Daoy (cell line): ENCODE measurements at regions not wholly inside any gene's neighbourhood (a gene's known extent, or its start where the extent isn't known, plus 50 kb on each side); places are given as distances from the start of the nearest gene placed in this dataset.

Experiments
- DNase-seq: peaks from one replicate; pipeline ENCODE4 v3.0.0-alpha.2; 2015; ENCODE audit warnings: low read depth

DNA sequence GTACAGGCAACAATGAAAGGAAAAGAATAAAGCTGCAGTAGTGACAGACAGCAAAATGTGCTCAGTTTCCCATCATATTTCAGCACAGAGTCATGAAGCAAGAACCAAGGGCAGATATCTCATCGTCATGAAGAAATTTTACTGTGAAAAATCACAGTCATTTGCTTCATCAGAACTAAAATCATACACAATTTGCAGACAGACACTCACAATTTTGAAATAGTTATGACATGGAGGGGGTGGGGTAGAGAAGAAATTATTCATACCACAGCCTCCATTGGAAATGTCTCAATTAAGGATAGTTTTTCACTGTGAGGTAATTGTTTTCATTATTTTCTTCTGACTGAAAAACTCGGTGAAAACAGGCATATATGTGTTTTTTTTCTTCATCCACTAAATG, 78.8 kb upstream of the CNTN3 start:
- DNase-seq, result no peak

DNA sequence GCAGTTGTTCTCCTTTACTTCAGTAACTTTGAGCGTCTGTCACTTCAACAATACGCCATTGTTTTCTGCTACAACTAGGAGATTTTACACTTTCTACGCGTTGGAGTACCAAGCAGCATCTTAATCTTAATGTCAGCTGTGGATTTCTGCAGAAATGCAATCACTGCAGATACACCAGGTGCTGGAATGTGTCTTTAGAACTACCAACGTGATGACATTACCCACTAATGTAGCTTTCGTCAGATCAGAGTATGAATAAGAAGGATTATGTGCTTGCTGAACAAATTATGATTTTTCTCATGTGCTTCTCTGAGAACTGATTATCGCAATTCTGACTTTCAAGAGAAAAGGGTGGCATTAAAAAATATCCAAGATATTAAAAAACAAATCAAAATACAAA, 77.5 kb upstream of the CNTN3 start:
- no peak for DNase-seq

DNA sequence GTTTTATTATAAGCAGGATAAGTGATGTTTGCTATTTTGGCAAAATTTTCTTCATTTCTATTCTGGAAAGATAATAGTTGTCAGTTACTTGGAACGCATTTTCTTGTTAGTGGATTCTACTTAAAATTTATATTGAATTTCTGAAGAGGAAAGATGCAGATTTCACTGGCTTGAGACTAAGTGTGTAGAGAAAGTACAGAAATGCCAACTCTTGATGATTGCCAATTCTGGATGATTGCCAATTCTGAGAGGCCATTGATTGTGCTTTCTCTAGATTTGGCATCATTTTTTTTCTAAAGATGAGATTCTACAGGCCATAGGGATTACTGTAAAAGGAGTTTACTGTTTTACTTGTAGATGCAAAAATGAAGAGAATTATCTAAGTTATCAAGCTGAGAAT, 58.9 kb upstream of the CNTN3 start:
- no peak for DNase-seq

DNA sequence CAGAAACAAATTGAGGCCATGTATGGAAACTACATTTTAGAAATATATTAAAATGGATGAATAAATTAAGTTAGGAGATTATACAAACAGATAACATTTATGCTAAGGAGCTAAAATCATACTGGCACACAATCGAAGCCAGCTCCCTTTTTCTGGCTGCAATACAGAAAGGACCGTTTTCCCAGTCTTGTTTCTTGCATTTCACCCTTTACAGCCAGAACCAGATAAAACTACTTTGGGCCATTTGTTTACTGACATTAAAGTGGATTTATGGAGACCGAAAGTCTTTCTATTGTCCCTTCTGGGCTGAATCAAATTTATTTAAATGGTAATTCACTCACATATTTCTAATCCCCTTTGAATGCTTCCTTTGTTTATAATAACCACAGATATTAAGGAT, 50.1 kb upstream of the CNTN3 start:
- no peak for DNase-seq
